ENCODE measurements at regions not wholly inside any gene's neighbourhood (a gene's known extent, or its start where the extent isn't known, plus 50 kb on each side); places are given as distances from the start of the nearest gene placed in this dataset.

GRCh38 chr18:22613058-22613690 lies 195.5 kb upstream of the CTAGE1 start:
- intact Hi-C loops (cut with DNase I), result no loop called here

GRCh38 chr18:22613788-22614187 lies 196.1 kb upstream of the CTAGE1 start:
- FAIRE-seq, result no peak
- no peak for TF ChIP-seq CTCF (IDR thresholded peaks at IDR 0.05; ENCODE audit: borderline replicate concordance, extremely low read depth, insufficient read depth)
- H3K27ac ChIP-seq (ENCODE audit: low read depth in 2 of 2, low read length in 2 of 2), result no peak overlapping the region

More at GRCh38 chr18:22613058-22613690, 195.5 kb upstream of the CTAGE1 start:
- H3K36me3 ChIP-seq (ENCODE audit: control insufficient read depth in 2 of 3, insufficient read depth in 3 of 3, low read length in 3 of 3), result no peaks in the 10 kb centered on the region
- peaks cover 0 to 3% (median 0%) of the 10 kb centered on the region in 3 donors for H3K4me1 ChIP-seq (ENCODE audit: control insufficient read depth in 2 of 3, insufficient read depth in 2 of 3, low read depth in 1 of 3, low read length in 3 of 3)
- TF ChIP-seq CTCF (IDR thresholded peaks at IDR 0.05; ENCODE audit: borderline replicate concordance, extremely low read depth, insufficient read depth), result no peak
- H3K9me3 ChIP-seq (ENCODE audit: control insufficient read depth in 2 of 3, insufficient read depth in 1 of 3, low read length in 3 of 3), result no peaks in the 10 kb centered on the region
- H3K27me3 ChIP-seq (ENCODE audit: control insufficient read depth, insufficient read depth, low read length), result no peaks in the 10 kb centered on the region
- H3K4me3 ChIP-seq (ENCODE audit: low read length in 3 of 3), result no peak overlapping the region
- H3K9ac ChIP-seq (ENCODE audit: low read length in 3 of 3), result no peak overlapping the region
- no peak overlapping the region for H3K27ac ChIP-seq (ENCODE audit: low read depth in 2 of 2, low read length in 2 of 2)
- FAIRE-seq, result no peak
- DNase-seq, result no peak

DNA sequence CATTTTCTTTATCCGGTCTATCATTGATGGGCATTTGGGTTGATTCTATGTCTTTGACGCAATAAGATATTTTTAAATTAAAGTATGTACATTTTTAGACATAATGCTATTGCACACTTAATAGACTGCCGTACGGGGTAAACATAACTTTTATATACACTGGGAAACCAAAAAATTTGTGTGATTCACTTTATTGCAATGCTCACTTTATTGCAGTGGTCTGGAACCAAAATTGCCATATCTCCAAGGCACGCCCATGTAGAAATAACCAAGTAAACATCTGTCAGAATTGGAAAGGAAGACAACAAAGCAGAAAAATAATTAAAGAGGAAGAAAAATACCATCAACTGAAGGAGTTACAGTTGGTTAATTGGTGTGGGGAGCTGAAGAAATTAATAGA lies 205.8 kb upstream of the CTAGE1 start:
- H3K27me3 ChIP-seq (ENCODE audit: control insufficient read depth, insufficient read depth, low read length), result no peaks in the 10 kb centered on the region
- DNase-seq (no peak), FAIRE-seq (no peak)
- no peaks in the 10 kb centered on the region for H3K9me3 ChIP-seq (ENCODE audit: control insufficient read depth in 2 of 3, insufficient read depth in 1 of 3, low read length in 3 of 3)
- H3K36me3 ChIP-seq (ENCODE audit: control insufficient read depth in 2 of 3, insufficient read depth in 3 of 3, low read length in 3 of 3), result no peaks in the 10 kb centered on the region
- H3K27ac ChIP-seq (ENCODE audit: low read depth in 2 of 2, low read length in 2 of 2), result no peak overlapping the region
- H3K4me3 ChIP-seq (ENCODE audit: low read length in 3 of 3), result no peak overlapping the region
- no peak for TF ChIP-seq CTCF (IDR thresholded peaks at IDR 0.05; ENCODE audit: borderline replicate concordance, extremely low read depth, insufficient read depth)
- no peak overlapping the region for H3K9ac ChIP-seq (ENCODE audit: low read length in 3 of 3)
- intact Hi-C loops (cut with DNase I), result no loop called here
- H3K4me1 ChIP-seq (ENCODE audit: control insufficient read depth in 2 of 3, insufficient read depth in 2 of 3, low read depth in 1 of 3, low read length in 3 of 3), result no peaks in the 10 kb centered on the region

More at GRCh38 chr18:22613788-22614187, 196.1 kb upstream of the CTAGE1 start:
- no peaks in the 10 kb centered on the region for H3K27me3 ChIP-seq (ENCODE audit: control insufficient read depth, insufficient read depth, low read length)
- intact Hi-C loops (cut with DNase I), result no loop called here
- no peak for DNase-seq
- no peaks in the 10 kb centered on the region for H3K36me3 ChIP-seq (ENCODE audit: control insufficient read depth in 2 of 3, insufficient read depth in 3 of 3, low read length in 3 of 3)
- H3K4me3 ChIP-seq (ENCODE audit: low read length in 3 of 3), result no peak overlapping the region
- no peak overlapping the region for H3K9ac ChIP-seq (ENCODE audit: low read length in 3 of 3)
- peaks cover 0 to 3% (median 0%) of the 10 kb centered on the region in 3 donors for H3K4me1 ChIP-seq (ENCODE audit: control insufficient read depth in 2 of 3, insufficient read depth in 2 of 3, low read depth in 1 of 3, low read length in 3 of 3)
- no peaks in the 10 kb centered on the region for H3K9me3 ChIP-seq (ENCODE audit: control insufficient read depth in 2 of 3, insufficient read depth in 1 of 3, low read length in 3 of 3)

DNA sequence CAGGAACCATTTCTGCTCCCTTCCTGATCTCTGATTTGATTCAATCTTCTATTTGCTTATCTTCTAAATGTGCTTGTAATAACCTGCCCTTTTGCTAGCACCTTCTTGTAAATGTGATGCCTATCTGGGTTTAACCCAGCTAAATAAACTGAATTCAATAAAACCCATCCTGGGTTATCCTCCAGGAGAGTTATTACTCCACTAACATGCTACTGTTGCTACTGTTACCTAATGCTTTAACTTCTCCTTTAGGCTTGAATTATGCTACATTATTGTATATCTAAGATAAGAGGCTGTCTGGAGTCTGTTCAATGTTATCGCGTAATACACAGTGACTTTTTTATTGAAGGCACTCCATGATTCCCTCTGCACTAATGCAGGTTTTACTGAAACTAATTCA lies 206.5 kb upstream of the CTAGE1 start:
- intact Hi-C loops (cut with DNase I), result no loop called here
- no peaks in the 10 kb centered on the region for H3K4me1 ChIP-seq (ENCODE audit: control insufficient read depth in 2 of 3, insufficient read depth in 2 of 3, low read depth in 1 of 3, low read length in 3 of 3)
- no peak for FAIRE-seq

More for the DNA sequence above, 206.5 kb upstream of the CTAGE1 start:
- Histone ChIP-seq H3K4me3 (ENCODE audit: low read length in 3 of 3) (no peak overlapping the region), H3K36me3 (ENCODE audit: control insufficient read depth in 2 of 3, insufficient read depth in 3 of 3, low read length in 3 of 3) (no peaks in the 10 kb centered on the region), H3K9me3 (ENCODE audit: control insufficient read depth in 2 of 3, insufficient read depth in 1 of 3, low read length in 3 of 3) (no peaks in the 10 kb centered on the region), H3K27me3 (ENCODE audit: control insufficient read depth, insufficient read depth, low read length) (no peaks in the 10 kb centered on the region), H3K27ac (ENCODE audit: low read depth in 2 of 2, low read length in 2 of 2) (no peak overlapping the region), H3K9ac (ENCODE audit: low read length in 3 of 3) (no peak overlapping the region)
- no peak for DNase-seq
- no peak for TF ChIP-seq CTCF (IDR thresholded peaks at IDR 0.05; ENCODE audit: borderline replicate concordance, extremely low read depth, insufficient read depth)
